Chondrocyte (in vitro differentiated cells): ENCODE measurements at regions not wholly inside any gene's neighbourhood (a gene's known extent, or its start where the extent isn't known, plus 50 kb on each side); places are given as distances from the start of the nearest gene placed in this dataset.

Experiments used
- DNase-seq: peaks from one replicate; pipeline ENCODE4 v3.0.0; 2021; ENCODE audit warnings: mixed read lengths, low spot score
- H3K27ac Mint-ChIP-seq: one replicate; pipeline ENCODE4 v1.8.0; 2021; ENCODE audit warnings: mild to moderate bottlenecking, moderate library complexity, mixed read lengths; ENCODE audit not compliant: unreplicated experiment
- H3K27me3 Mint-ChIP-seq: 2 replicates; pipeline ENCODE4 v1.8.0; 2021; ENCODE audit warnings: low read depth, mixed read lengths
- H3K36me3 Mint-ChIP-seq: 2 replicates; pipeline ENCODE4 v1.8.0; 2021; ENCODE audit warnings: low read depth, mixed read lengths
- H3K4me1 Mint-ChIP-seq: 2 replicates; pipeline ENCODE4 v1.8.0; 2021; ENCODE audit warnings: low read depth, mild to moderate bottlenecking, mixed read lengths
- H3K4me3 Mint-ChIP-seq: one replicate; pipeline ENCODE4 v1.8.0; 2021; ENCODE audit warnings: mild to moderate bottlenecking, moderate library complexity, mixed read lengths; ENCODE audit not compliant: unreplicated experiment
- H3K9me3 Mint-ChIP-seq: 2 replicates; pipeline ENCODE4 v1.8.0; 2021; ENCODE audit warnings: low read depth, mixed read lengths
- TF ChIP-seq, protein P1 (sequence below): fragments of 200-600 bp; sonication (generic); IDR thresholded peaks from 2 replicates; pipeline ENCODE4 v1.5.0; 2021; ENCODE audit warnings: antibody characterized with exemption, mild to moderate bottlenecking, moderate library complexity

DNA sequence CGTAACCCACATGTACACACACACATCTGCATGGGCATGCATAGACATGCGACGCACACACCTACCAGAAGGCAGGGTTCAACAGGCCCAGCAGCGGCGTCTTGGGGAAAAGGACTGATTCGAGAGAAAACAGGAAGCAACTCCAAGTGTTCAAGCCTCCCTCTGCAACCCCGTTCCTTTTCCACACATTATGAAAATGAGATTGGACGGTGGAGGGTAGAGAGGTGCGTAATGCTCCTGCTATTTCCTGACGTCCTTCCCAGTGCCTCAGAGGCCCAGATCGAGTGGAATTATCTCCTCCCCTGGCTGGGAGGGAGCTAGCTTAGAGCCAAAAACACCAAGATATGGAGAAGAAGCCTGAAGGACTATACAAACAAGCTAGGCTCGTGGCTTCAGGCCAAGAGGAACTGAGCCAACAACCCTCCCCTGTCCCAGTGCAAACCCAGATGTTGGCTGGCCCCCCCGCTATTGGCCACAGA is 289.2 kb downstream of the MN1 start:
- no peaks in the 10 kb centered on the region for H3K36me3 Mint-ChIP-seq
- no peaks in the 10 kb centered on the region for H3K27me3 Mint-ChIP-seq
- no peaks in the 10 kb centered on the region for H3K9me3 Mint-ChIP-seq
- no peak for DNase-seq
- peak overlapping the region; percentile 7 for H3K4me3 Mint-ChIP-seq
- peak overlapping the region; percentile 87 for H3K27ac Mint-ChIP-seq
- peaks cover 76% of the 10 kb centered on the region for H3K4me1 Mint-ChIP-seq
- TF ChIP-seq, protein P1, sequence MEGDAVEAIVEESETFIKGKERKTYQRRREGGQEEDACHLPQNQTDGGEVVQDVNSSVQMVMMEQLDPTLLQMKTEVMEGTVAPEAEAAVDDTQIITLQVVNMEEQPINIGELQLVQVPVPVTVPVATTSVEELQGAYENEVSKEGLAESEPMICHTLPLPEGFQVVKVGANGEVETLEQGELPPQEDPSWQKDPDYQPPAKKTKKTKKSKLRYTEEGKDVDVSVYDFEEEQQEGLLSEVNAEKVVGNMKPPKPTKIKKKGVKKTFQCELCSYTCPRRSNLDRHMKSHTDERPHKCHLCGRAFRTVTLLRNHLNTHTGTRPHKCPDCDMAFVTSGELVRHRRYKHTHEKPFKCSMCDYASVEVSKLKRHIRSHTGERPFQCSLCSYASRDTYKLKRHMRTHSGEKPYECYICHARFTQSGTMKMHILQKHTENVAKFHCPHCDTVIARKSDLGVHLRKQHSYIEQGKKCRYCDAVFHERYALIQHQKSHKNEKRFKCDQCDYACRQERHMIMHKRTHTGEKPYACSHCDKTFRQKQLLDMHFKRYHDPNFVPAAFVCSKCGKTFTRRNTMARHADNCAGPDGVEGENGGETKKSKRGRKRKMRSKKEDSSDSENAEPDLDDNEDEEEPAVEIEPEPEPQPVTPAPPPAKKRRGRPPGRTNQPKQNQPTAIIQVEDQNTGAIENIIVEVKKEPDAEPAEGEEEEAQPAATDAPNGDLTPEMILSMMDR: no peak

DNA sequence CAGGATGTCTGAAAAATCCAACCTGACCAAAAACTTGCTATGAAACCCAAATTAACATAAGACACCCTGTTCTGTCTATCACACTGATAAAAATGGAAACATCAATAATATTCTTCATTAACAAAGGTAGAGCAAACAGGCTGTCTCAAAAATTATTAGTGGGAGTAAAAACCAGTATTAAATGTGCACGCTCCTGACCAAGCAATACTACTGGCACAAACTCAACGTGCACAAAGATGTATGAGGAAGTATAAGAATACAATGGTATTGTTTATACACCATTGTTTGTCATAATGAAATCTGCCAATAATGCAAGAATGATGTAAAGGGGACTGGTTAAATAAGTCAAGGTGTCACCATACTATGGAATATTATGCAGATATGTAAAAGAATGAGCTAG is 288.5 kb downstream of the MN1 start:
- DNase-seq: no peak
- TF ChIP-seq, protein P1: no peak
- Mint-ChIP-seq H3K4me1 (peaks cover 73% of the 10 kb centered on the region), H3K4me3 (no peak overlapping the region), H3K9me3 (no peaks in the 10 kb centered on the region), H3K27ac (peak overlapping the region; percentile 87), H3K27me3 (no peaks in the 10 kb centered on the region), H3K36me3 (no peaks in the 10 kb centered on the region)

DNA sequence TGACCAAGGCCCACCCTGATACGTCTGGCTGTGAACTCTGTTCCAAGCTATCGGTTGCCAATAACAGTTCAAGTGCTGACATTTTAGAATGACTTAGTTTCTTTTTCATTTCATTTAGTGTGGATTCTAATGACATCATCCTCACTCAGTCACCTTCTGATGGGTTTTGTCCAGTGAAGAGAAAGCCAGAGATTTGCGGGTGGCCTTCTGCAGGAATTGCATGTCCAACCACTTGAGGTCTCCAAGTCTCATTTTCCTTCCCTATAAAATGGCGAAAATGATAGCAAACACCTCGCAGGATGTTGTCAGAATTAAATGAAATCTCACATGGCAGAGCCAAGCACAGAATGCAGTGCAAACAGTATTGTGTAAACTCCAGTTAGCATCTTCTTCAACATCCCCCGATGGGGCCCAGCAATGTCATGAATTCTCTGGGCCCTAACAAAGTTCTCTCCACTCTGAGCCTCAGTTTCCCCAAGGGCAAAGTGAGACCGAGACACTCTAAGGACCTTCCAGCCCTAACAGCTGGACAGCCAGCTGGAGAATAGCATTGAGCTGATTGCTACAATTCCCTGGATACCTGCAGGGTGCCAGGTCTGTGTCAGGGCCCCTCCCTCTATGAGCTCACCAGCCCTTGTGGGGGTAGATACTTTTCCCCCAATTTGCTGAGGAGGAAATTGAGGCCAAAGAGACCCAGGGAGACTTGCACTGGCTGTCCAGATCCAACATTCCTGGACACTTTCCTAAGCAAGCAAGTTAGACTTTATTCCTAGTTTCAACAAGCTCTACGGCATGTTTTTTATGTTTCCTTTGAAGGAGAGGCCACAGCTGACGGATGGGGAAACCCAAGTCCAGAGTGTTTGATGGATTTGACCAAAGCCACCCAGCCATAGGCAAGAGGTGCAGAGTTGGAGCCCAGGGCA is 286.7 kb downstream of the MN1 start:
- no peak overlapping the region for H3K4me3 Mint-ChIP-seq
- DNase-seq: no peak
- H3K27me3 Mint-ChIP-seq: no peaks in the 10 kb centered on the region
- TF ChIP-seq, protein P1: no peak
- H3K36me3 Mint-ChIP-seq: no peaks in the 10 kb centered on the region
- H3K9me3 Mint-ChIP-seq: no peaks in the 10 kb centered on the region
- H3K4me1 Mint-ChIP-seq: peaks cover 81% of the 10 kb centered on the region
- H3K27ac Mint-ChIP-seq: peak overlapping the region; percentile 69

- no peaks in the 10 kb centered on the region for H3K9me3 Mint-ChIP-seq
- H3K36me3 Mint-ChIP-seq: no peaks in the 10 kb centered on the region
- no peak overlapping the region for H3K4me3 Mint-ChIP-seq
Observed at GRCh38 chr22:27517361-27518155, 284.0 kb downstream of the MN1 start.

More at GRCh38 chr22:27517361-27518155, 284.0 kb downstream of the MN1 start:
- Mint-ChIP-seq H3K4me1 (peaks cover 59% of the 10 kb centered on the region), H3K27ac (no peak overlapping the region), H3K27me3 (no peaks in the 10 kb centered on the region)
- DNase-seq: no peak
- TF ChIP-seq, protein P1: no peak
